ENCODE measurements at regions not wholly inside any gene's neighbourhood (a gene's known extent, or its start where the extent isn't known, plus 50 kb on each side); places are given as distances from the start of the nearest gene placed in this dataset.

GRCh38 chr2:7167801-7168411 is 250.7 kb downstream of the RNF144A start:
- H3K27me3 ChIP-seq (ENCODE audit: insufficient read depth, low read length) = peaks cover 24% of the 10 kb centered on the region
- no peak overlapping the region for H3K27ac ChIP-seq (ENCODE audit: low read depth, low read length)
- no peak overlapping the region for H2AFZ ChIP-seq (ENCODE audit: low read depth, low read length, poor library complexity, severe bottlenecking)
- no peaks in the 10 kb centered on the region for H3K9me3 ChIP-seq (ENCODE audit: control insufficient read depth in 1 of 2, insufficient read depth in 1 of 2, low read depth in 1 of 2, low read length in 2 of 2)
- no peak for TF ChIP-seq EZH2phosphoT487 (IDR thresholded peaks at IDR 0.05; ENCODE audit: borderline replicate concordance)
- no peak for TF ChIP-seq CTCF (IDR thresholded peaks at IDR 0.05 in 2 of 3, conservative IDR thresholded peaks at IDR 0.05 in 1 of 3; ENCODE audit: borderline replicate concordance in 1 of 3, insufficient read depth in 1 of 3, low read depth in 2 of 3, low read length in 2 of 3)
- TF ChIP-seq RAD21 (IDR thresholded peaks at IDR 0.05; ENCODE audit: low read depth) = no peak
- TF ChIP-seq EZH2 (IDR thresholded peaks at IDR 0.05) = no peak
- no peak for TF ChIP-seq ZFX (IDR thresholded peaks at IDR 0.05)
- TF ChIP-seq ZNF274 (IDR thresholded peaks at IDR 0.05; ENCODE audit: low read depth, low read length) = no peak
- TF ChIP-seq YY1 (IDR thresholded peaks at IDR 0.05; ENCODE audit: extremely low read depth, insufficient replicate concordance, low read depth, low read length) = no peak
- TF ChIP-seq REST (IDR thresholded peaks at IDR 0.05; ENCODE audit: low read depth) = no peak
- no peak for TF ChIP-seq ATF3 (IDR thresholded peaks at IDR 0.05)
- TF ChIP-seq CEBPB (IDR thresholded peaks at IDR 0.05; ENCODE audit: low read depth) = no peak
- TF ChIP-seq TCF7L2 (IDR thresholded peaks at IDR 0.05; ENCODE audit: borderline replicate concordance, extremely low read depth, insufficient read depth, insufficient read length) = no peak
- TF ChIP-seq ELF1 (IDR thresholded peaks at IDR 0.05; ENCODE audit: borderline replicate concordance, low read depth) = no peak
- TF ChIP-seq POLR2AphosphoS5 (IDR thresholded peaks at IDR 0.05; ENCODE audit: low read depth, low read length) = no peak
- no peaks in the 10 kb centered on the region for H3K4me1 ChIP-seq (ENCODE audit: control insufficient read depth in 1 of 2, insufficient read depth in 2 of 2, low read length in 2 of 2)
- no TSS peak for BruUV-seq (replicated peaks)
- H4K20me1 ChIP-seq (ENCODE audit: insufficient read depth) = no peaks in the 10 kb centered on the region
- H3K4me3 ChIP-seq (replicated peaks in 1 of 2; ENCODE audit: low read depth in 1 of 2, low read length in 2 of 2) = no peak overlapping the region
- H3K9me2 ChIP-seq (ENCODE audit: insufficient read depth) = no peaks in the 10 kb centered on the region
- DNase-seq (ENCODE audit: low read depth, low spot score) (no peak), ATAC-seq (no peak)
- no peak overlapping the region for H3K9ac ChIP-seq (ENCODE audit: low read length)
- H3K4me2 ChIP-seq (ENCODE audit: low read length) = no peak overlapping the region
- intact Hi-C loops (cut with micrococcal nuclease) = no loop called here
- ChIA-PET RAD21 (ENCODE audit: low non-redundant PET in 1 of 2, low total read pairs in 2 of 2, uncharacterized antibody in 2 of 2, unreplicated experiment in 2 of 2) (no interaction called here), POLR2A (no interaction called here), CTCF (no interaction called here)
- H3K79me2 ChIP-seq (ENCODE audit: insufficient read depth, low read length) = no peaks in the 10 kb centered on the region
- H3K36me3 ChIP-seq (ENCODE audit: control insufficient read depth in 1 of 2, insufficient read depth in 2 of 2, low read length in 2 of 2) = no peaks in the 10 kb centered on the region
